Activated CD4-positive, CD25-positive, alpha-beta regulatory T cell treated with anti-CD3 and anti-CD28 coated beads, Interleukin-2, amount 50 U/mL, for 16 hours (primary cell): ENCODE measurements at regions not wholly inside any gene's neighbourhood (a gene's known extent, or its start where the extent isn't known, plus 50 kb on each side); places are given as distances from the start of the nearest gene placed in this dataset.
A peak's percentile ranks its signal among the peaks of the same experiment; 100 is the strongest.
"Not testable (repeated sequence)": the region's sequence is repeated elsewhere in the genome, so short reads cannot be mapped to it uniquely, and the experiment has no call there.

ENCODE experiments used
- DNase-seq: peaks from one replicate; pipeline ENCODE4 v3.0.0-alpha.2; 2020; ENCODE audit warnings: low read depth, low spot score

DNA sequence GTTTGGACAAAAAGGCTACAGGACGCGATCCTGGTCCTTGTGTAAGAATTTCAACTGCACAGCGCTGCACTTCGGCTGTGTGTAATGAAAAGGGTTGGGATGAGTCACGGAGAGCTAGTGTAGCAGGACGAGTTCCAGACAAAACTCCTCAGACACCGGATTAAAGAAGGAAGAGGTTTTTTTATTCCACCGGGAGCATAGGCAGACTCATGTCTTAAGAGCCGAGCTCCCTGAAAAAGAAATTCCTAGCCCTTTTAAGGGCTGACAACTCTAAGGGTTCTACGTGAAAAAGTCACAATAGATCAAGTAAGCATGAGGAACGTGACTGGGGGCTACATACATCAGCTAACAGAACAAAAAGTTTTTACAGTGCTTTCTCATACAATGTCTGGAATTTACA lies 54.8 kb upstream of the FAM90A1 start:
- DNase-seq: not testable (repeated sequence)

GRCh38 chr12:8285681-8286080 lies 58.3 kb upstream of the FAM90A1 start:
- not testable (repeated sequence) for DNase-seq

- not testable (repeated sequence) for DNase-seq
These were observed 64.3 kb upstream of the FAM90A1 start for GRCh38 chr12:8291764-8292163.

GRCh38 chr12:8294662-8295061 lies 67.2 kb upstream of the FAM90A1 start:
- DNase-seq: not testable (repeated sequence)

GRCh38 chr12:8308611-8309010 lies 81.2 kb upstream of the FAM90A1 start:
- DNase-seq: not testable (repeated sequence)

DNA sequence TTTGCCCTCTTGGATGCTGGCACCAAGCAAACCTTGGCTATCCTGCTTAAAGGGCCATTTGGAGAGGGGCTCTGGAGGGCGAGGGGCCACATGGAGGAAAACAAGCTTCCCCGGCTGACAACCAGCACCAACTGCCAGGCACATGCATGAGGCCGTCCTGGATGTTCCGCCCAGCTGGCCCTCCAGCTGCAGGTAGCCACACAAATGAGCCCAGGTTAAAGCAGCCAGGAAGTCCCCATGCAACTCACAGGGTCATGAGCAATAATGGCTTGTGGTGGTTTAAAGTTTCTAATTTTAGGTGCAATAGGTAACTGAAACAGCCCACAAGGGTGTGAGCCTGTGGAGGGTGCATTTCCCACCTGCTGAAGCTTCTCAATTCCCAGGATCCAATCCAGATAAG lies 88.6 kb upstream of the FAM90A1 start:
- not testable (repeated sequence) for DNase-seq

GRCh38 chr12:8317675-8318074 lies 90.3 kb upstream of the FAM90A1 start:
- DNase-seq: not testable (repeated sequence)

- DNase-seq: peak; percentile 14
These were observed 92.9 kb upstream of the FAM90A1 start for GRCh38 chr12:8320251-8320730.

- not testable (repeated sequence) for DNase-seq
These were observed 93.5 kb upstream of the FAM90A1 start for GRCh38 chr12:8320791-8321370.

GRCh38 chr12:8325145-8325839 lies 97.9 kb upstream of the FAM90A1 start:
- DNase-seq: not testable (repeated sequence)

- DNase-seq: not testable (repeated sequence)
These were observed 101.4 kb upstream of the FAM90A1 start for GRCh38 chr12:8328835-8329234.

GRCh38 chr12:8332373-8332772 lies 105.0 kb upstream of the FAM90A1 start:
- not testable (repeated sequence) for DNase-seq

DNA sequence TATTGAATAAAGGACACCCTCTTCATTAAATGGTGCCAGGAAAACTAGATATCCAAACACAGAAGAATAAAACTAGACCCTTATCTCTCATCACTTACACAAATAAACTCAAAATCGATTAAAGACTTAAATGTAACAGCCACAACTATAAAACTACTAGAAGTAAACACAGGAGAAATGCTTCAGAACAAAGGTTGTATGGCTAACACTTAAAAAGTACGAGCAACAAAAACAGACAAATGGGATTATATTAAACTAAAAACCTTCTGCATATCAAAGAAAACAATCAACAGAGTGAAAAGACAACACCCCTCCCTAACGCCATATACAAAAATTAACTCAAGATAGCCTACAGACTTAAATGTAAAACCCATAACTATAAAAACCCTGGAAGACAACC lies 104.7 kb upstream of the CLEC6A start:
- not testable (repeated sequence) for DNase-seq

DNA sequence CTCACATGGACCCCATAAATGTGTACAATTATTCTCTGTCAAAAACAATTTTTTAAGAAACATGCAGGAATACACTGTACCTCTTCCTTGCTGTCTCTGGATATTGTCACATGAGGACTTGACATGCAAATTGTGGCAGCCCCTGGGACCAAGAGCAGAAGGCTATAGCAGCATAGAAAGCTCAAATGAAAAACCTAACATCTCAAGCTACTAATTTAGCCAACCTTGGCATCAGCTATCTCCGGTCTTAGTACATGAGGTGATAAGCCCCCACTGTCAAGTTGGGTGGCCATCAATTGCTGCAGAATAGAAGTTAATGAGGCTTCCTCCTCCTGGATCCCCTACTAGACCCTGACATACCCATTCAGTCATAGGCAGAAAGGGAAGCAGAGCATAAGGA lies 101.0 kb upstream of the CLEC6A start:
- not testable (repeated sequence) for DNase-seq

DNA sequence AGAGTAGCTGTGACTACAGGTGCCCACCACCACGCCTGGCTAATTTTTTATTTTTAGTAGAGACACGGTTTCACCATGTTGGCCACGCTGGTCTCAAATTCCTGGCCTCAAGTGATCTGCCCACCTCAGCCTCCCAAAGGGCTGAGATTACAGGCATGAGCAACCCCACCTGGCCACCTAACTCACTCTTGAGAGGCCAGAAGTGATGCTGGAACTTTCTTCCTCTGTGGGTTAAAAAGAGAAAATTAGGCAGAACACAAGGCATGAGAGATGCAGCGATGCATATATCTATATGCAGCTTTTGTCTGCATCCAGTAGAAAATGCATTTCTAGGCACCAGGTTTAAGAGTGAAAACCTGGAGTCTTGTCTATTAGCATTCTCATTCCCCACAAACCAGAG lies 100.2 kb upstream of the CLEC6A start:
- not testable (repeated sequence) for DNase-seq

DNA sequence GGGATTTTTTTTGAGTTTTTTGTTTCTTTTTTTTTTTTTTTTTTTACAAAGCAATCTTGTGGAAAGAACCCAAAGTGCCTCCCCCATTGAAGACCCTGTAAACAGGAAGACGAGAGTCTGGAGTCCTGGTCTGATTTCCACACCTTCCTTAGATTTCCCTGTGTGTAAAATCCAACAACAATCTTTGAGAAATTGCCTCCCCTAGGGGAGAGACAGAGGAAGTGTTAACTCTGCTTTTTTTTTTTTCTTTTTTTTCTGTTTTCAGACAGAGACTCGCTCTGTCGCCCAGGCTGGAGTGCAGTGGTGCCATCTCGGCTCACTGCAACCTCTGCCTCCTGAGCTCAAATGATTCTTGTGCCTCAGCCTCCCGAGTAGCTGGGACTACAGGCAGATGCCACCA lies 82.0 kb upstream of the CLEC6A start:
- not testable (repeated sequence) for DNase-seq

- not testable (repeated sequence) for DNase-seq
These were observed 80.6 kb upstream of the CLEC6A start for GRCh38 chr12:8375122-8375521.

DNA sequence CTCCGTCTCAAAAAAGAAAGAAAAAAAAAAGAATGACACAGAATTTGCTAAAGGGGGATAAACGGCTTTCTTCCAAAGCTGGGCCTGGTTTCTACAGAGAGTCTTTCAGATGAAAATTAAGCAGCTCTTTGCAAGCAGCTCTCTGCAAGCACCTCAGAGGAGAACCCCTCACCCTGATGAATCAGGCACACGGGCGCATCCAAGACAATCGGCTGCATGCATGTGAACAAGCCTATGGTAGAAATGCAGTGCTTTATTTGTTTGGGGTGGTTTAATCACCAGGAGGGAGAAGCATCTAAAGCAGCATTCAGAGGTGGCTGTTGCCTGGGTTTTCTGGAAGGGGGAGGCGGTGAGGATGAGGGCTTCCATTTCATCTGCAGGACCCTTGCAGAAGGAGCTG lies 78.0 kb upstream of the CLEC6A start:
- not testable (repeated sequence) for DNase-seq

- not testable (repeated sequence) for DNase-seq
These were observed 73.2 kb upstream of the CLEC6A start for GRCh38 chr12:8382556-8382955.

GRCh38 chr12:8384686-8385085 lies 71.1 kb upstream of the CLEC6A start:
- DNase-seq: not testable (repeated sequence)

- not testable (repeated sequence) for DNase-seq
These were observed 70.3 kb upstream of the CLEC6A start for GRCh38 chr12:8385431-8385830.

- DNase-seq: not testable (repeated sequence)
These were observed 69.1 kb upstream of the CLEC6A start for GRCh38 chr12:8386661-8387060.

DNA sequence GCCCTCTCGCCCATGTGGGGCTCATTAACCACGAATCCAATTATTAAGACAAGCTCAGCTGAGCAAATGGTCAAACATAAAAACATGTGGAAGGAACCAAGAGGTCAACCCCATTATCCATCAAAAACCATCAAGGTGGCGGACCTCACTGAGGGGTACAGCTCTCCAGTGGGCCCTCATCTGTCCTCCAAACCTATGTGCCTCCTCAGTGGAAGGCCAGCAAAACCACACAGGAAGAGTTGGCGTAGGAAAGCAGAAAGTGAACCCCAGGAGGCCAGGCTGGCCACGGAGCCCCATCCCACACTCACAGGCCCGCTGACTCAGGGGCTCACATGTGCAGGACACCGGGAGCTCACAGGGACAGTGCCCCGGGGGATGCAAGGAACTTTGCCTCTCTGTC lies 66.5 kb upstream of the CLEC6A start:
- not testable (repeated sequence) for DNase-seq
